ENCODE measurements at regions not wholly inside any gene's neighbourhood (a gene's known extent, or its start where the extent isn't known, plus 50 kb on each side); places are given as distances from the start of the nearest gene placed in this dataset.

DNA sequence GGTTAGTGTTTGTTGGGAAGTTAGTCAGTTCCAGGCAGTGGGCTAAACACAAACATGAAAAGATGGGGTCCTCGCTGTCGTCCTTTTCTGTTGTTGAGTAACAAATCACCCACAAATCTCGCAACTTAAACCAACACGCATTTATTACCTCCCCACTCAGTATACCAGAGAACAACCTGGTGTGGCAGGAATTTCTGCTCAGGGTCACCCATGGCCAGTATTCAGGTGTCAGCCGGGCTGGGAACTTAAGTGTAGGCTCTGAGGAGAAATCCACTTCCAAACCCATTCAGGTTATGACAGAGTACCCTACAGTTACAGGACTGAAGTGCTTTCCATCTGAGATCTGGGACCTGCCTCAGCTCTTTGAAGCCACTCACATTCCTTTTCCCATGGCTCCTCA is 73.6 kb upstream of the SP4 start:
- no peak overlapping the region for H2BK5ac ChIP-seq (ENCODE audit: low read depth, low read length, poor library complexity, severe bottlenecking)
- no peak overlapping the region for H3K23ac ChIP-seq (ENCODE audit: low read depth, low read length)
- peaks cover 2% of the 10 kb centered on the region; the same call in 1 of the 2 replicates for H3K9me3 ChIP-seq (ENCODE audit: control insufficient read depth, insufficient read depth, low read length)
- ATAC-seq (ENCODE audit: low read depth) (no peak), DNase-seq (no peak)
- H3K27ac ChIP-seq (ENCODE audit: insufficient read depth, low read length), result no peak overlapping the region
- H4K20me1 ChIP-seq (ENCODE audit: insufficient read depth, low read length), result no peaks in the 10 kb centered on the region
- no peak overlapping the region for H2BK20ac ChIP-seq (ENCODE audit: low read depth, low read length)
- no peaks in the 10 kb centered on the region for H3K79me1 ChIP-seq (ENCODE audit: low read depth in 1 of 2, low read length in 2 of 2)
- no peaks in the 10 kb centered on the region for H3K27me3 ChIP-seq (ENCODE audit: control insufficient read depth, insufficient read depth, low read length)
- H2AK5ac ChIP-seq (ENCODE audit: low read depth, low read length), result no peak overlapping the region
- no peaks in the 10 kb centered on the region for H3K36me3 ChIP-seq (ENCODE audit: control insufficient read depth, insufficient read depth, low read length)
- H2BK120ac ChIP-seq (ENCODE audit: low read depth, low read length), result no peak overlapping the region
- no CpG with 5 or more reads among the region's 5 CpGs for WGBS, 2 experiments (ENCODE audit: extremely low coverage in 2 of 2, insufficient read length in 1 of 2)
- H4K91ac ChIP-seq (ENCODE audit: insufficient read depth, low read depth, low read length), result no peak overlapping the region
- no peak overlapping the region for H2BK15ac ChIP-seq (ENCODE audit: low read depth, low read length)
- H3K18ac ChIP-seq (ENCODE audit: low read depth, low read length), result no peak overlapping the region
- H2AFZ ChIP-seq (replicated peaks; ENCODE audit: low read length, poor library complexity), result no peak overlapping the region
- intact Hi-C loops (cut with micrococcal nuclease), result no loop called here
- no TSS peak for BruUV-seq (replicated peaks)
- no peak overlapping the region for H3K4me3 ChIP-seq (ENCODE audit: insufficient read depth, low read depth, low read length)
- no peak overlapping the region for H3K9ac ChIP-seq (ENCODE audit: low read depth, low read length)
- ChIA-PET POLR2A (ENCODE audit: unreplicated experiment) (no interaction called here), CTCF (no interaction called here)
- TF ChIP-seq RAD21 (IDR thresholded peaks at IDR 0.05; ENCODE audit: low read length), result no peak
- no peak overlapping the region for H4K8ac ChIP-seq (ENCODE audit: low read depth in 2 of 2, low read length in 2 of 2)
- no peaks in the 10 kb centered on the region for H3K9me1 ChIP-seq (ENCODE audit: insufficient read depth, low read length)
- no peak overlapping the region for H2AK9ac ChIP-seq (replicated peaks; ENCODE audit: low read depth, low read length, poor library complexity)
- no peak overlapping the region for H4K5ac ChIP-seq (ENCODE audit: low read depth, low read length)
- H3K4ac ChIP-seq (ENCODE audit: low read depth, low read length), result no peak overlapping the region
- dilution Hi-C loops (cut with HindIII; ENCODE audit: low sequenced_read_pairs, unreplicated experiment), result no loop called here
- in situ Hi-C loops (cut with MboI; ENCODE audit: low sequenced_read_pairs), result no loop called here
- no peak overlapping the region for H3K56ac ChIP-seq (ENCODE audit: extremely low read depth, insufficient read depth, low read length)
- H3K14ac ChIP-seq (replicated peaks; ENCODE audit: low read depth, low read length), result no peak overlapping the region
- H3K4me1 ChIP-seq (ENCODE audit: control insufficient read depth, insufficient read depth, low read length), result no peaks in the 10 kb centered on the region
- no peak overlapping the region for H3K4me2 ChIP-seq (ENCODE audit: low read depth, low read length)
